Activated T-cell treated with anti-CD3 and anti-CD28 coated beads, Interleukin-2, amount 50 U/mL, for 4 hours (primary cell): ENCODE measurements at regions not wholly inside any gene's neighbourhood (a gene's known extent, or its start where the extent isn't known, plus 50 kb on each side); places are given as distances from the start of the nearest gene placed in this dataset.
"Not testable (repeated sequence)": the region's sequence is repeated elsewhere in the genome, so short reads cannot be mapped to it uniquely, and the experiment has no call there.

ENCODE experiments used
- ATAC-seq, 2 donors: fragments of 200-7000 bp; cut with Tn5 transposase; one replicate each; pipeline ENCODE4 v1.10.0; 2021
- DNase-seq: peaks from one replicate; pipeline ENCODE4 v3.0.0-alpha.2; 2020
- H3K27me3 Mint-ChIP-seq: one replicate; pipeline ENCODE4 v1.8.0; 2021; ENCODE audit warnings: low read depth, mixed read lengths
- H3K36me3 Mint-ChIP-seq: one replicate; pipeline ENCODE4 v1.8.0; 2022; ENCODE audit warnings: mixed read lengths; ENCODE audit not compliant: insufficient read depth
- H3K4me1 Mint-ChIP-seq: one replicate; pipeline ENCODE4 v1.8.0; 2021; ENCODE audit warnings: low read depth, mixed read lengths
- H3K4me3 Mint-ChIP-seq: one replicate; pipeline ENCODE4 v1.8.0; 2021; ENCODE audit warnings: mild to moderate bottlenecking, moderate library complexity, mixed read lengths
- H3K9me3 Mint-ChIP-seq: one replicate; pipeline ENCODE4 v1.8.0; 2021; ENCODE audit warnings: mixed read lengths

DNA sequence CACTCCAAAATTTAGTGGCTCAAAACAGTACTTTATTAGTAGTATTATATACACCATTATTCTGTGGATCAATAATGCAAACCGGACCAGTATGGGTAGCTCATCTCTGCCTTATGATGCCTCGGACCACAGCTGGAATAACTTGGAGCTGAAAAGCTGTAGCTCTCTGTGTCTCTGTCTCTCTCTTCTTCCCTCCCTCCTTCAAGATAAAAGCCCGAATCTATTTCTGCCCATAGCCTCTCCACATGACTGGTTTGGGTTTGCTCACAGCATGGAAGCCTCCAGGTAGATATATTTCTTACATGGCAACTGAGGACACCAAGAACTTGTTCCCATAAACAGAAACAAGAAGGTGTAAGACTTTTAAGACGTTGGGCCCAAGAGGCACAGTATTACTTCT is 147.5 kb upstream of the TBCA start:
- Mint-ChIP-seq H3K4me3 (no peak overlapping the region), H3K36me3 (no peaks in the 10 kb centered on the region), H3K27me3 (peaks cover 8% of the 10 kb centered on the region), H3K9me3 (peaks cover 4% of the 10 kb centered on the region), H3K4me1 (peaks cover 11% of the 10 kb centered on the region)
- ATAC-seq = no peak
- DNase-seq = no peak

DNA sequence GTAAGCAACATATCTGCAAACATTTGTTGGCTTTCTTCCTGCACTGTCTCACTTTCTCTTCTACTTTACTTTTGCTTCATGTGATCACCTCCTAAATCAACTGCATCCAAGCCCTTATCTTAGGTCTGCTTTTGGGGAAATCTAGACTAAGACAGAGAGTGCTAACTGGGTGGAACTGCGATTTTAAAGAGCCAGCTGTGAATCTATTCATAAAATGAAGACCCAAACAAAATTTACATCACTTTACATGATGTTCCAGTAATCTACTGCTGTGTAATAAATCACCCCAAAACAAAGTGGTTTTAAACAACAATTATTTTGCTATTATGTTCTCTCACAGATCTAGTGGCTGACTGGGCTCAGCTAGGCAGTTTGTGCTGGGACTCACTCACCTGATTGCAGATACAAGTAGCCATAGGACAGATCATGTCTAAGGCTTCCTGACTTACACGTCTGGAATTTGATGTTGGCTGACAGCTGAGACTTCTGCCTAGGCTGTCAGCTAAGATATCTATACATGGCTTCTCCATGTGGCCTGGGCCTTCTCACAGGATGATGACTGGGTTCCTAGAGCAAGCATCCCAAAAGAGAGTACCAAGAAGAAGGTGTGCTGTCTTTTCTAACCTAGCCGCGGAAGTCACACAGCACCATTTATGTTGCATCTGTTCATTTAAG is 145.1 kb upstream of the TBCA start:
- Mint-ChIP-seq H3K4me1 (peaks cover 11% of the 10 kb centered on the region), H3K4me3 (no peak overlapping the region), H3K36me3 (no peaks in the 10 kb centered on the region), H3K9me3 (no peaks in the 10 kb centered on the region), H3K27me3 (peaks cover 6% of the 10 kb centered on the region)
- DNase-seq (no peak), ATAC-seq (no peak)

GRCh38 chr5:77920359-77921058 is 144.4 kb upstream of the TBCA start:
- Mint-ChIP-seq H3K36me3 (no peaks in the 10 kb centered on the region), H3K4me3 (no peak overlapping the region), H3K27me3 (peaks cover 4% of the 10 kb centered on the region), H3K9me3 (no peaks in the 10 kb centered on the region), H3K4me1 (peaks cover 8% of the 10 kb centered on the region)
- DNase-seq (no peak), ATAC-seq (no peak)

DNA sequence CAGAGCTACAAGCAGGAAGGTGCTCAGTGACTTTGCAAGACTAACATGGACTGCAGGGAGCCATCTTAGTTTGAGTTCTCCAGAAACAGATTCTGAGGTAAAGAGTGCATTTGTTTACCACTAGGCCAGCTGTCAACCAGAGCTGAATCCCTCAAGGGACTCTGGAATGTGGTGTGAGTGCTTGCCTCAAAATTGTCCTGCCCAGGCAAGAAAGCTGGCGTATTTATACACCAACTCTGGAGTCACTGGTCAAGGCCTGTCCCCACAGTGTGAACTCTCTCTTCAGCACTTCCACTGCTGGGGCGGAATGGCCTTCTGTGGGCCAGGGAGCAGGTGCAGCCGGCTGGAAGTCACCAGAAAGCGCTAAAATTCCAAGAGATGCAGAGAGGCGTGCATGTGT is 139.2 kb upstream of the TBCA start:
- Mint-ChIP-seq H3K4me3 (no peak overlapping the region), H3K4me1 (no peaks in the 10 kb centered on the region), H3K36me3 (no peaks in the 10 kb centered on the region), H3K27me3 (peaks cover 12% of the 10 kb centered on the region), H3K9me3 (no peaks in the 10 kb centered on the region)
- DNase-seq (no peak), ATAC-seq (no peak)

- ATAC-seq (no peak), DNase-seq (no peak)
- Mint-ChIP-seq H3K9me3 (no peaks in the 10 kb centered on the region), H3K4me1 (no peaks in the 10 kb centered on the region), H3K27me3 (peaks cover 12% of the 10 kb centered on the region), H3K36me3 (no peaks in the 10 kb centered on the region), H3K4me3 (no peak overlapping the region)
These were observed 136.6 kb upstream of the TBCA start for GRCh38 chr5:77912721-77913120.

DNA sequence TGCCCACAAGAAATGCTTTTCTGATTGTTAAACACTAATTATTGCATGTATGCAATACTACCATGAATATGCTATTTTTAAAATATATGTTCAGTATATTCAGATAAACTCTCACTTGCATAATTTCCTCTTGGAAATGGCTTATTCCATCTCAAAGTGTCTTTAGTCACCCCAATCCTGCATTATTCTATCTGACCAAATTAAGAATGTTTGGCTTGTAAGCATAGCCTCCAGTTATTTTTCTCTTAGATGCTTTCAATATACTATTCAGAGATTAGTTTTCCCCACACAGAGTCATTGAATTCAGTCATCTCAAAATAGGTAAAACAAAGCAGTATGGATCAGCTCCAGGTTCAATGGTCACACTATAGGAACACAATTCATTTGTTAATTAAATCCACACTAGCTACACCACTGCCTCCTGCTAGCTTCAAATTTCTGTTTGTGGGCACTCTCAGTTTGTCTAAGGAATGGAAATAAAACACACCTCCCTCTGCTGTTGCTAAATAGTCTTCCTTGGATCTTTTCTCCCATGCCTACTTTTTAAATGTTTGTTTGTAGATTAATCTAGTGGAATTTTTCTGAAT is 134.6 kb upstream of the TBCA start:
- no peak for DNase-seq
- no peak overlapping the region for H3K4me3 Mint-ChIP-seq
- peaks cover 12% of the 10 kb centered on the region for H3K27me3 Mint-ChIP-seq
- no peaks in the 10 kb centered on the region for H3K4me1 Mint-ChIP-seq
- no peaks in the 10 kb centered on the region for H3K9me3 Mint-ChIP-seq
- no peaks in the 10 kb centered on the region for H3K36me3 Mint-ChIP-seq
- ATAC-seq = no peak

GRCh38 chr5:77909237-77909636 is 133.1 kb upstream of the TBCA start:
- Mint-ChIP-seq H3K36me3 (no peaks in the 10 kb centered on the region), H3K9me3 (no peaks in the 10 kb centered on the region), H3K4me3 (no peak overlapping the region), H3K27me3 (peaks cover 12% of the 10 kb centered on the region), H3K4me1 (no peaks in the 10 kb centered on the region)
- DNase-seq (no peak), ATAC-seq (no peak)

- ATAC-seq = no peak
- Mint-ChIP-seq H3K4me3 (no peak overlapping the region), H3K4me1 (no peaks in the 10 kb centered on the region), H3K9me3 (no peaks in the 10 kb centered on the region), H3K36me3 (no peaks in the 10 kb centered on the region), H3K27me3 (peaks cover 12% of the 10 kb centered on the region)
- DNase-seq = no peak
These were observed 132.6 kb upstream of the TBCA start for GRCh38 chr5:77908787-77909186.

GRCh38 chr5:77907786-77908185 is 131.6 kb upstream of the TBCA start:
- no peak overlapping the region for H3K4me3 Mint-ChIP-seq
- H3K36me3 Mint-ChIP-seq = no peaks in the 10 kb centered on the region
- H3K9me3 Mint-ChIP-seq = no peaks in the 10 kb centered on the region
- ATAC-seq (no peak), DNase-seq (no peak)
- H3K27me3 Mint-ChIP-seq = peaks cover 13% of the 10 kb centered on the region
- no peaks in the 10 kb centered on the region for H3K4me1 Mint-ChIP-seq

- Mint-ChIP-seq H3K9me3 (no peaks in the 10 kb centered on the region), H3K4me1 (no peaks in the 10 kb centered on the region), H3K4me3 (no peak overlapping the region), H3K36me3 (no peaks in the 10 kb centered on the region), H3K27me3 (peaks cover 9% of the 10 kb centered on the region)
- ATAC-seq (no peak), DNase-seq (no peak)
These were observed 130.7 kb upstream of the TBCA start for GRCh38 chr5:77906806-77907205.

DNA sequence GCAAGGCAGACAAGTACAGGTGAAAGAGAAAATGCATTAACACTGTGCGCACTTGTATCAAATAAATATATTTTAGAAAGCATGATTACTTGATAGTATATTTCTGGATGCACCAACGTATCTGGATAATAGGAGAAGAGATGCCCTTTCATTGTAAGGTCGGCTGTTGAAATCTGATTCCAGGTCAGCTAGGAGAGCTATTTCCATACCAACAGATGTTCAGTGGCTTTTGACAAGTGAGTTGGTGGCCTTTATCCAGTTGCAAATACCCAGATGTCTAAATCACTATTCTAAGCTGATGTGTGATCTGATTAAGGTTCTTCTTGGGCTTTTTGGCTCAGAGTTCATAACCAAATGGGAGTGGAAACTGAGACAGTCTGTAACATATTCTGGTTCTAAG is 128.2 kb upstream of the TBCA start:
- Mint-ChIP-seq H3K4me1 (no peaks in the 10 kb centered on the region), H3K4me3 (no peak overlapping the region), H3K36me3 (no peaks in the 10 kb centered on the region), H3K9me3 (no peaks in the 10 kb centered on the region), H3K27me3 (peaks cover 3% of the 10 kb centered on the region)
- no peak for DNase-seq
- no peak for ATAC-seq

- ATAC-seq (no peak), DNase-seq (no peak)
- peaks cover 3% of the 10 kb centered on the region for H3K27me3 Mint-ChIP-seq
- H3K36me3 Mint-ChIP-seq = no peaks in the 10 kb centered on the region
- H3K4me3 Mint-ChIP-seq = no peak overlapping the region
- no peaks in the 10 kb centered on the region for H3K4me1 Mint-ChIP-seq
- no peaks in the 10 kb centered on the region for H3K9me3 Mint-ChIP-seq
These were observed 124.6 kb upstream of the TBCA start for GRCh38 chr5:77900691-77901090.

- Mint-ChIP-seq H3K9me3 (no peaks in the 10 kb centered on the region), H3K27me3 (no peaks in the 10 kb centered on the region), H3K4me1 (no peaks in the 10 kb centered on the region), H3K36me3 (no peaks in the 10 kb centered on the region), H3K4me3 (no peak overlapping the region)
- no peak for ATAC-seq
- DNase-seq = no peak
These were observed 122.2 kb upstream of the TBCA start for GRCh38 chr5:77898385-77898784.

GRCh38 chr5:77896338-77896737 is 120.2 kb upstream of the TBCA start:
- Mint-ChIP-seq H3K4me1 (no peaks in the 10 kb centered on the region), H3K27me3 (no peaks in the 10 kb centered on the region), H3K36me3 (no peaks in the 10 kb centered on the region), H3K4me3 (no peak overlapping the region), H3K9me3 (no peaks in the 10 kb centered on the region)
- ATAC-seq (no peak), DNase-seq (no peak)

DNA sequence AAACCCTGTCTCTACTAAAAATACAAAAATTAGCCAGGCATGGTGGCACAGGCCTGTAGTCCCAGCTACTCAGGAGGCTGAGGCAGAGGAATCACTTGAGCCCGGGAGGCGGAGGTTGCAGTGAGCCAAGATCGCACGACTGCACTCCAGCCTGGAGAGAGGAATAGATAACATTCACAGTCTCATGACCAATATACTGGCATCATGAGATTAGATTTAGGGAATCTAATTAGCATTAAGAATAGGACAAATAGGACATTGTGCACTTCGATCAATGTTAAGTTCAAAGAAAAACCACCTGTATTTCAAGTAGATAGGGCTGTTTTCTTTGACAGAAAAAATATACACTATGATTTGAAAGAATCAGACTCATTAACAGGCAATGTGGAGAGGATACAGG is 118.0 kb upstream of the TBCA start:
- not testable (repeated sequence) for H3K4me1 Mint-ChIP-seq, ATAC-seq, H3K36me3 Mint-ChIP-seq, H3K27me3 Mint-ChIP-seq, DNase-seq, H3K4me3 Mint-ChIP-seq, H3K9me3 Mint-ChIP-seq
